ENCODE measurements at regions not wholly inside any gene's neighbourhood (a gene's known extent, or its start where the extent isn't known, plus 50 kb on each side); places are given as distances from the start of the nearest gene placed in this dataset.
A peak's percentile ranks its signal among the peaks of the same experiment; 100 is the strongest.

DNA sequence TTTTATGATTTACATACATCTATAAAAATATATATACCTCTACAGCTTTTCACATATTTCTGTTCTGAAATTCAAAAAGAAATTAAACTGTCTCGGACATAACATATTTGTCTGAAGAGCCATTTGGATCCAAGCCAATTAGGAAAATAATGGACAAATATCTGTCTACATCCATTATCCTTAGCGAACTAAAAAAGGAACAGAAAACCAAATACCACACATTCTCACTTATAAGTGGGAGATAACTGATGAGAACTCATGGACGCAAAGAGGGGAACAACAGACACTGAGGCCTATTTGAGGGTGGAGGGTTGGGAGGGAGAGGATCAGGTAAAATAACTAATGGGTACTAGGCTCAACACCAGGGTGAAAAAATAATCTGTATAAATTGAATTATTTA is 829.4 kb upstream of the ALCAM start:
- no peak for DNase-seq

DNA sequence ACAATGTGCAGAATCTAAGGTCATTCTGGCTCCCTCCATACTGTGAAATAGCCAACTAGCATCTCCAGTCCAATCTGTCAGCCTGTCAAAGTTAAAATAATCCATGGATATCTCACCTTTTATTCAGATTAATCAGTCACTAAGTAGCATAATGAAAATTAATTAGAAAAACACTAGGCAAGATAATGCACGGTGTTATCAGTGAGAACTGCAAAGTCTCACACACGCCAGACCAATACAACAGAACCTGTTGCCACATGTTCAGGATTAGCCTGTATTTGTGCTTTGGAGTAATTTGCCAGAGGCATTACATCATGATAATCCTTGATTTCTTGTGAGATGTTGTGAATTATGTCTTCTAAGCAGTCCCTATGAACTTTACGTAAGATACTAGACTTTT is 820.4 kb upstream of the ALCAM start:
- DNase-seq = no peak

DNA sequence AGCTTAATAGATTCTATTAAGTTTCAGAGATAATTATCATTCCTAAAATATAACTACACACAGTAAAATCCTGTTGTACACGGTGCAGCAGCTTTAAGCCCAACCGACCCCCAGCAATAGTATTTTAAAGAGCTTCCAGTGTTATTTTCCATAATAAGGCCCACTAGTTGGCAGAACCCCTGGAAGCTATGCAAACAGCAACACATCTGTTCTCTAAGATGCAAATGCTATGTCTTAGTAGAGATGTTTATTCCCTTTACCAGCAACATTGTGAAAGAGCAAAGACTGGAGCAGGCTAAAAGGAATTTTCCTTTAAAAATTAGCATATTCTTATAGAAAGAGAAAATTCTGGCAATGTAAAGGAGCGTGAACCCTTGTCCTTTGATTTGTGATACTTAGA is 819.7 kb upstream of the ALCAM start:
- no peak for DNase-seq

DNA sequence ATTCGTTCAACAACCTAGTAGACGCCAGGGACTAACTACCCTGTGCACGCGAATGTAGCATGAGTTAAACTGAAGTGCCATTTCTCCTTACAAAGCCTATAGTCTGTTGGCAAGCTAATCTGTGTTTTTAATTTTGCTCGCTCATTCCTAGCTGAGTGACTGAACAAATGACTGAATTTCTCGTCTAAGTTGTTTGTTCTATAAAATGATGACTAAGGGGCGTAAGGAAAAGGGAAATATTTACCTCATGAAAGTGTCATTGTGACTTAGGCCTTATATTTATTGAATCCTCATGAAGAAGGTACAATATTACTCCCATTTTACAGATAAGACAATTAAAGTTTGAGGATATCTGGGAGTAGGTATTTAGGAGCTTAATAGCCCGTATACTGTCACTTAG is 818.3 kb upstream of the ALCAM start:
- no peak for DNase-seq

DNA sequence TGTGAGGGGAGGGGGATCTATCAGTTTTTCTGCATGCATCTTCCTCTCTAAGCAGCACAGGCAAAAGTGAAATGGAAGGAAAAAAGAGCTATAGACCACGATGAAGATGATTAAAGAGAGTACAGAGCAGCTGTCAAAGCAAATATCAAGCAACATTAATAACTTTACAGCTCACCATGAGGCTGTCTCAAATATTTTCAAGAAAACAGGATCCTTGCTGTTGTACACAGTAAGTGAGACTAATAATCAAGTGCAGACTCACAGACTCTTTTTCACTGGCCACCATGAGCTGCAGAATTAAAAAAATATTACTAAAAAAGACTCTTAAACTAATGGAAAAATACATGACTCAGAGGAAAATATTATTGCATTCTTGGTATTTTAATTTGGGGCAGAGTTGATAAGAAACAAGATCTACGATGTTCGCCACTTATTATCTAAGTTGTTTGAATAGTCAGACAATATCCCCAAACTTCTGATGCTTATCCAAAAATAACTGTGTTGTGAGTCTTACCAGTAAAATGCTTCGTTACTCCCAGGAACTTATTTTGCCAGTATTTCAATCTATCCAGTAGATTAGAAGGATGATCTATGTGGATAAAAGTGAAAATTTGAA is 817.5 kb upstream of the ALCAM start:
- DNase-seq = no peak

DNA sequence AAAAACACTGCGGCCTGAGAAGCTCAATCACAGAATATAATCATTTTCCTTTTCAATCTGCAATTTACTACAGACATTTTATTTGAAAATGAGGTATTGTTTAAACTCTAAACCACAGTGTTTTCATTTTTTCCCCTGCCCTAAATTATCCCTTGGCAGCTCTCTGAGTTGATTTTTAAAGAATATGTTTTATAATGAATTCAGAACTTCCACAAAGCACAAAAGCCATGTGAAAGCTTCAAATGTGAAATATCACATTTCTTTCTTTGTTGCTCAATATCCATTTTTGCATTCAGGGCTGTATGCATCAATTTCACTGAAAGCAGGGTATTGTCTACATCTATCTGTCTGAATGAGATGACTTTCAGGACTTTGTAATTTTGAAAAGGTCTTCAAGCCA is 813.6 kb upstream of the ALCAM start:
- DNase-seq = no peak

DNA sequence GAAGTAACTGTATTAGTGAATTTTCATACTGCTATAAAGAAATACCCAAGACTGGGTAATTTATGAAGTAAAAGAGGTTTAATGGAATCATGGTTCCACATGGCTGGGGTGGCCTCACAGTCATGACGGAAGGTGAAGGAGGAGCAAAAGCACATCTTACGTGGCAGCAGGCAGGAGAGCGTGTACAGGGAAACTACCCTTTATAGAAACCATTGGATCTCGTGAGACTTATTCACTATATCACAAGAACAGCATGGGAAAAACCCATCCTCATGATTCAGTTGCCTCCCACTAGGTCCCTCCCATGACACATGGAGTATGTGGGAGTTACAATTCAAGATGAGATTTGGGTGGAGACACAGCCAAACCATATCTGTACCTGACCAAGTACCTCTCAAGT is 812.3 kb upstream of the ALCAM start:
- no peak for DNase-seq

DNA sequence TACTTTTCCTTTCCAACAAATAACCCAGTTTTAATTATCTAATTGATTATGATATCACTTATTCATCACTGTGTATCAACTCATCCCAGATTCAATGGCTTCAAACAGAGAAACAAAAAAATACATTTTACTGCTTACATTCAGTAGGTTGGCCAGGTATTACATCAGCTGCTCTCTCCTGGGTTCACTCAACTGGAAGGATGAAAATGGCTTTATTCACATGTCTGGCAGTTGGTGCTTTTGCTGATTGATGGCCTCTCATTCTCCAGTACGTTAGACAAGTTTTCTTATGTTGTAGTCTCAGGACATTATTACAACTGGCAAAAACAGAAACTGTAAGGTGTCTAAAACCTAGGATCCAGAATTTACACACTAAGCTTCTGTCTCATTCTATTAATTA is 811.0 kb upstream of the ALCAM start:
- DNase-seq = no peak

DNA sequence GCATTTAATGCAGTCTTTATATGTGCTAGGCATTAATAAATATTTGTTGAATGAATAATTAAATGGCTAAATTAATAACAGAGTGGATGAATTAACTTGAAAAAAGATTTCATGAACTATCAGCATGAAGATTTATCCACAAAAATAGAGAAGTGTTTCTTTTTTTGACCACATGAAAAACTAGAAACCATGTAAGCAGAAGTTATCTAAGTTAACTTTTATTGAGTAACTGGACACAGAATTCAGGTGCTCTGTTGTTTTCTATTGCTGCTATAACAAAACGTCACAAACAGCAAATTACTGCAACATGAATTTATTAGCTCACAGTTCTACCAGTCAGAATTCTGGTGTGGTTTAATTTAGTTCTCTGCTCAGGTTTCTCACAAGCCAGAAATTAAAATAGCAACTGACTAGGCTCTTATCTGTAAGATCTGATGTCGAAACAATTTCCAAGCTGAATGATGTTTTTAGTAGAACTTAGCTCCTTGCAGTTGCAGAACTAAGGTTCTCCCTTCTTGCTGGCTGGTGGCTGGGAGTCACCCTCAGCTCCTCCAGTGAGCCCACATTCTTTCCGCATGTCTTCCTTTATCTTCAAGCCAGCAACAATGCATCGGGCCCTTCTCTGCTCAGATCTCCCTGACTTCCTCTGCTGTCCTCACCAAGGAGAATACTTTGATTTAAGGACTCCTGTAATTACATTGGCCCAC is 810.2 kb upstream of the ALCAM start:
- DNase-seq = no peak

DNA sequence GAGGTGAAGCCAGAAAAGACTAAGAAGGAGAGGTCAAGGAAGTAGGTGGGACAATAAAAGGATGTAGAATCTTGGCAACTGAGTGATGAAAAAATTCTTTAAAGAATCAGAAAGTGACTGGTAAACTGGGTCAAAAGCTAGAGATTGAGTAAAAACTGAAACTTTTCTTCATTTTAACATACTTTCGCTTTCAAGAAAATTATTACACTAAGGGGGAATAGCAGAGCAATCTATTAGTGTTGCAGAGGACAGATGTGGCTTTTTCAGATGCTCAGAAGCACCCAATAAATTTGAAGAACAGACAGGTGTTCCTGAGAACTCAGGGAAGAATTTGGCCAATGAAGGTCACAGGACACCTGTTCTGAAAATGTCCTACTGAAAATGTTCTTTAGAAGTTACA is 805.4 kb upstream of the ALCAM start:
- no peak for DNase-seq

DNA sequence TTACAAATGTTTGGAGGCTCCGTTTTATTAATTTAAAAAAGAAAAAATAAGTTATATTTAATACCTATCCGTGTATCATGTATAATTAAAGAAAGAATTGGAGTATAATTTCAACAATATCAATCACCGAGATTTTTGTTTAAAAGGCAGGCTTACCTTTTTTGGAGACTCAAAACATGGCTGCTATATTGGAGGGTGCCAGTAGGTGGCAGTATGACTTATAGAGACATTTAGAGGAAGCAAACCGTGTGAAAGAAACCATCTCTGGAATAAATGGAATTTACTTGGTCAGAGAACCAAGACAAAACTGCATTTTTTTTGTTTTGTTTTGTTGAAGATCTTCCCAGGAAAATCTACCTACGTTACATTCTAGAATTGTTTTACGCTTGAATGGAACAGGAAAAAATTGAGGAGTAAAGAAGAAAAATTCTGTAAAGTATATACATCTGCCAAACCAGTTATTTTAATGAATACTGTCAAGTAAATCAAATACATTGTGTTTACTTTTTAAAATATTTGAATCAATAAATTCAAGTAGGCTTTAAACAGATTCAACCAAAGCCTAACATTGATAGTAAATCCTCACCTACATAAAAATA is 802.6 kb upstream of the ALCAM start:
- DNase-seq = peak; percentile 50

DNA sequence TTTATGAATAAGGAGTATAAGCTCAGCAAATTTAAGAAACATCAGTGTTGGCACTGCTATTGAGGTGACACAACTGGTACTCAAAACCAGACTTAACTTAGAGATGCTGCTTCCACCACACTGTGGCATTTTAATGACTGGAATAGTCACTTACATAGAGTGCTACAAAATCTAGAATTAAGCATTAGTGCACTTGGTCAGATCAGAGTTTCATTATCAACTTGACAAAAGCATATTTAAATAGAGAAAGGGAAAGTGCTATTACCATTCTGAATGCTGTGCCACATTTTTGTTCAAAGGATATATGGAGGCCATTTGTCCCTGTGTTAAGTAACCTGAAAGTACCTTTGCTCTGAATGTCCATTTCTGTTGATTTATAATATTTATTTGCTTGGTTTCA is 800.7 kb upstream of the ALCAM start:
- no peak for DNase-seq

DNA sequence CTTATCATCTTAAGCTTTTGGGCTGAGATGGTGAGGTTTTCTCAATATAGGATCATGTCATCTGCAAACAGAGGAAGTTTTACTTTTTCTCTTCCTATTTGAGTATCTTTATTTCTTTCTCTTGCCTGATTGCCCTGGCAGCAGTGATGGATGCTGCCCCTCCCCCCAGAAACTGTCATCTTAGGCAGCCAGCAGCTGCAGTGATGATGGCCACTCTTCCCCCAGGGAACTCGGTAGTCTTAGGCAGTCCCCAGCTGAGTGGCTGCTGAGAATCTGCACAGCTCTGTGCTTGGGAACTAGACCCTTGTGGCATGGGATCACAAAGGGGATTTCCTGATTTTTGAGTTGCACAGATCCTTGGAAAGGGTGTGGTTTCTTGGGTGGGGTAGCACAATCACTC is 791.1 kb upstream of the ALCAM start:
- no peak for DNase-seq

DNA sequence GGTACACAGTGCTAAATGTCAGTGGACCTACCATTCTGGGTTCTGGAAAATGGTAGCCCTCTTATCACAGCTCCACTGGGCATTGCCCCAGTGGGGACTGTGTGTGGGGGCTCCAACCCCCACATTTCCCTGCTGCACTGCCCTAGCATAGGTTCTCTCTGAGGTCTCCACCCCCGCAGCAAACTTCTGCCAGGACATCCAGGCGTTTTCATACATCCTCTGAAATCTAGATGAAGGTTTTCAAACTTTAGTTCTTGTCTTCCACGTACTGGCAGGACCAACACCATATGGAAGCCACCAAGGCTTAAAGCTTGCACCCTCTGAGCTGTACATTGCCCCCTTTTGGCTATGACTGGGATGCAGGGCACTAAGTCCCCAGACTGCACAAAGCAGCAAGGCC is 788.2 kb upstream of the ALCAM start:
- no peak for DNase-seq

DNA sequence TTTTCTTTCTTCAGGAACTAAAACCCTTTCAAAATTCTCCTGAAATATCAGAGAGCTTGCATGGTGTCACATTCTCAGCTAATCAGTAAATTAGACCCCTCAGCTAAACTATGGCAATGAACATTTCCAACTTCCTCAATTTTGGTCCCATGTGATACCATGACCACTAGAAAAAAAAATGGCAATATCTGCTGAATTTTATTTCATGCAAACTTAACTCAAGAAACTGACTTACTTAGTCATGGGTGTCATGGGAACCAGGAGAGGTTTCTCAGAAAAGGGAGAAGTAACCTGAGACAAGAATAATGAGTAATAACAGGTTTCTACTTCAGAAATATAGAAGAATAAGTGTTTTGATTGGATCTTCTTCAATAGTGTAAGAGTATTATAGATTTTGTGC is 784.6 kb upstream of the ALCAM start:
- DNase-seq = no peak

DNA sequence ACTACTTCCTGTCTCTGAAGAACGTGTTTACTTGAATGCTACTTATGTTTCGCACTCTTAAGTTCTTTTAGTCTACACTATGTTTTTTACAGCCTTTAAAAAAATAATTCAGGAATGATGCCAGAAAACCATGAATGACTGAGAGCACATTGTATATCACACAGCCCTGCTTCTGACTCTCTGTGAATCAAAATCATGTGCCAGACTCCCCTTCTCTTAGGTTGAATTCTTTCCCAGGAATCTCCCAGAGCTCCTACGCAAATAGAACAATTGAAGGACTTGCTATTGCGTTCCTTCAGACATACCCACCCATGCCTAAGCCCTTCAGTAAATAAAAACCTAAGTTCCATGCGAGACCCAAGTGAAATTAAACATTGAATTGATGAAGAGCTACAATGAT is 782.0 kb upstream of the ALCAM start:
- no peak for DNase-seq

DNA sequence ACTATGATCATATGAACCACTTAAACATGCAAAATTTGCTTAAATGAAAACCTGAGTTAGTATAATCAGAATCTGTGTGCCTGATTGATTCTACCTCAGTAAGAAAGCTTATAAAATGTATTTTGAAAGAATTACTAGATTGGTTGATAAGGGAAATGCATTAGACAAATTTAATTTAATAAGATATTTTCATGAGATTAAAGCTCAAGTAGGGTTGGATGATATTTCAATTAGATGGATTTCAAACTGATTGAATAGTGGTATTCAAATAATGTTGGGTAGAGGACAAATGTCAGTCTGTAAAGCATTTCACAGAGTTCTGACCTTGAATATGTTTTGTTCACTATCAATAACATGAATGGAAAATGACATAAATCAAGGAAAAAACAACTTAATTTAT is 780.4 kb upstream of the ALCAM start:
- DNase-seq = no peak

DNA sequence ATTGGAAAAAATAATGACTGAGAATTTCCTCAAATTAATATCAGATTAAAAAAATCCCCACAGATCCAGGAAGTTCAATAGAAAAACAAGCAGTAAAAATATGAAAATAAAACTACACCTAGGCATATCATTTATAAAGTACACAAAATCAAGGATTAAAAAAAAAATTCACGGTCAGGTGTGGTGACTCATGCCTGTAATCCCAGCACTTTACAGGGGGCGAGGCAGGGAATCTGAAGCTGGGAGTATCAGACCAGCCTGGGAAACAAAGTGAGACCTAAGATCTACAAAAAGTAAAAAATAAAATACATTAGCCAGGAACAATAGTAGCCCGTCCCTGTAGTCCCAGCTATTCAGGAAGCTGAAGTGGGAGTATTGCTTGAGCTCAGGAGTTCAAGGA is 778.3 kb upstream of the ALCAM start:
- no peak for DNase-seq

DNA sequence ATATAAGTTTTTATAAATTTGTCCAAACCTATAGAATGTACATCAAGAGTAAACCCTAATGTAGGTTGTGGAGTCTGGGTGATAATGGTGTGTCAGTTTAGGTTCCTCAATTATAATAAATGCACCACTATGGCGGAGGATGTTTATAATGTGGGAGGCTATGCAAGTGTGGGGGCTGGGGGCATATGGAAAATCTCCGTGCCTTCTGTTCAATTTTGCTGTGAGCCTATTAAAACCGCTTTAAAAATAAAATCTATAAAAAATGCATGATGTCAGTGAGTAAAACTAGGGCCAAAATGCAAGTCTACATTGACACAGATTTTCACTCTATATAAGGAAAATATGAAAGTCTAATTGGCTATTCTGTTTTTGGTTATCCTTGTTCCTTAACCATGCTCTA is 774.9 kb upstream of the ALCAM start:
- DNase-seq = no peak

DNA sequence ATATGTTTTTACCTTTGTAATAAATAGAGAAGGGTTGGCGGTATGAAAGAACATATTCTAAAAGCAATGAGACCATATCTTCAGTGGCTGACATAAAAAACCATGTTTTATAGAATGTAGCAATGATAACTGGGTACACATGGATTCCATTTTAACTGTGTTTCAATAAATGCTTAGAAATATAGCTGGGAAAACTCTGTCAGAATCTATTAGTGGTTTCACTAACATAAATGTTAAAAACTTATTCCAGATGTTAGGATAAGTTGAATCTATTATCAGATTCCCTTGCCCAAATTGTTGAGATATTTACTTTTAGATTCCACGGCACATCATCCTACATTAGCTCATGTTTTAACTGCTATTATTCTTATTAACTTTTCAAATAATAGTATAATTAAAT is 772.2 kb upstream of the ALCAM start:
- DNase-seq = no peak

DNA sequence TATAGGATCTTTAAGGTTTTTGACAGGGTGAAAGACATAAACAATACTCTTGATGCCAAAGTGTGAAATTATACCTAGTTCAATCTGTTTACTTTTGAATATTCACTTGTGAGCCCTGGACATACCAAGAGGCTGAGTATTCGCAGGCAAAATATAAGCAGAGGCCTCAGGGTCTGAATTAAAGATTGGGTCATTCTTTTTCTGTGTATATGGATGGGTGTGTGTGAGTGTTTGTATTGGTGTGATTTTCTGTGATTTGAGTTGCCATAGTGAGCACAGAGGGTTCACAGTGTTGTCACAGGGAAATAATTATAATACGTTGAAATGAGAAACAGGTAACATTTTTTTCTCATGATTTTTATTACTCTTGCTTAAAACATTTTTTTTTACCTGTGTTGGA is 770.7 kb upstream of the ALCAM start:
- no peak for DNase-seq

DNA sequence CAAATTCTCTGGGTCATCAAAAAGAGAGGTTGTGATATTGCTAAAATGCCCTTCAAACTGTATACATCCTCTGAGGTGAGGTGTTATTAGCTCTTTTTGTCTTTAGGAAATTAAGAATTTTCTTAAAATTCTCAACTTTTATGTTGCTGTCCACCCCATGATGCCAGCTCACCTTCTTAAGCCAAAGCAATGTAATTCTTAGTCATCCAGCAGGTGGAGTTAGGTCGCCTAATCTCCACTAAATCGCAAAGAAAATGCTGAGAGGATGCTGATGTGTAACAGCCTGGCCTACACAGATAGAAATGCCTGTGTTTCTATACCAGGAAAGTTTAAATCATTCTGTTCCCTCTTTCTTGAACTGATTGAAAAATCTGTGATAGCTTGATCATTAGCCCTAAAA is 770.2 kb upstream of the ALCAM start:
- DNase-seq = no peak

DNA sequence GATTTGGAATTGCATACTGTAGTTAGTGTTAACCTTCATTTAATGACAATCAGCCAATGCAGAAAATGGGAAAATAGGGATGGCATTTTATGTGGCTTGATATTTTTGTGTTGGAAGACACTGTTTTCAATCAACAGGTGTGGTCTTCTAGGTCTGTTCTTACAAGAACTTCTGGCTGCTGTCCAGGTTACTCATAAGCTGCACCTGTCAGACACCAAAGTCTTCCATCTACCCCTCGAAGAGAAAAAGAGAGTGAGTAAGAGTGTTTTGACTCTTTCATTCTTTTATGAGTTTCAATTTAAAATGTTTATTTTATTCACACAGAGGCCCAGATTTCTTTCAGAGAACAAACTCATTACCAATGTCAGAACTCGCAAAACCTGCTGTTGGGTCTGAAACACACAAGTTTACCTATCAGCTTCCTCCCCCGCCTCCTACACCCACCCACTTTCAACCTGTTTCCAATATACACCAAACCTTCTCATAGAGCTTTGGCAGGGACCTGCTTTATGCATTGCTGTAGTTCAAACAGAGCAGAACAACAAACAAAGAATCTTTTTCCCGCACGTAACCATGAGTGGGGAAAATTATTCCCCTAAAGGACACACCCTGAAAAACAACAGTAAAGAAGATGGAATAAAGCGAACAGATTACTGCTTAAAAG is 767.7 kb upstream of the ALCAM start:
- DNase-seq = no peak

DNA sequence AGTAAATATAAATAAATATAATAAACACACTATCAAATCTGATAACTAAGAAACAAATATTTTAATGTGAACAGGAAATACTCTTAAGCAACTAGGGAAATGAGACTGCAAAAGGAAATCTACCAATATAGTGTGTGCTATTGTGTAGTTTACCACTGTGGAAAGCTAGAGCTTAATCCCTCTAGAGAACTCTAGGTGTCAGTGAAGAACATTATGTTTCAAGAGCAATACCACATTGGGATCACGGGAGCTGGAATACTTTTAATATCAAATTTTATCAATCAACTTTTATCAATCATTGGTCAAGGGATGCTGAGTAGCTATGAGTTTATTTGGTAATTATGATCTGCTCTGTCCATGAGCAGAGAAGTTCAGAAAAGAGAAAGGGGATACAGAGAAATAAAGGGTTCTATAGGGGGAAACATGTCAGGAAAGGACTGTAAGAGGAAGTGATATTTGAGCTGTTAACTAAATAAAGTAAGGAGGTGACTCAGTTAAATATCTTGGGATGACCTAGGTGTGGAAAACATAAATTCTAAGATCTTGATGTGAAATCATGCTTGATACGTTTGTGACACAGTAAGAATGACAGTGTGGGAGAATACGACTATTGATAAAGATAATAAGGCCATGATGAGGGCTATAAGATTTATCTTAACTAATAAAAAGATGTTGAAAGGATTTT is 762.2 kb upstream of the ALCAM start:
- no peak for DNase-seq

All from activated T-cell treated with anti-CD3 and anti-CD28 coated beads for 4 hours (primary cell).